GM21515 (cell line): ENCODE measurements at regions not wholly inside any gene's neighbourhood (a gene's known extent, or its start where the extent isn't known, plus 50 kb on each side); places are given as distances from the start of the nearest gene placed in this dataset.

Experiments
- ATAC-seq: cut with Tn5 transposase; IDR thresholded peaks from one replicate; pipeline ENCODE4 v1.9.1; 2021; ENCODE audit not compliant: unreplicated experiment

DNA sequence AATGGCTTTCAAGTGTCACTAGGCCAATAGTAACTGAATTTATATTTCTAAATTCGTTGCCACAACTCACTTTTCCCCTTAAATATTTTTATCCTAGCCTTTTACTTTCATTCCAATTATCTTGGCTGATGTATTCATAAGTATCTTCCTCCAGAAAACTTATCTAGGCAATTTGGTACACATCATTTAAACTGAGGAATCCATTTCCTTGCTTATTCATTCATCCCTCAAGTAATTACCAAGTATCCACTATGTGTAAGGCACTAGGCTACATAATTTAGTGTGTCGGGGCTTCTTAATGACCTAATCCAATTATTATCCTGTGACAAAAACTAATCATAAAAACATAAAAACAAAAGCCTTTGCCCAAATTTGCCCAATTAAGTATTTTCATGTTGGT, 258.3 kb upstream of the TCF21 start:
- ATAC-seq: no peak

DNA sequence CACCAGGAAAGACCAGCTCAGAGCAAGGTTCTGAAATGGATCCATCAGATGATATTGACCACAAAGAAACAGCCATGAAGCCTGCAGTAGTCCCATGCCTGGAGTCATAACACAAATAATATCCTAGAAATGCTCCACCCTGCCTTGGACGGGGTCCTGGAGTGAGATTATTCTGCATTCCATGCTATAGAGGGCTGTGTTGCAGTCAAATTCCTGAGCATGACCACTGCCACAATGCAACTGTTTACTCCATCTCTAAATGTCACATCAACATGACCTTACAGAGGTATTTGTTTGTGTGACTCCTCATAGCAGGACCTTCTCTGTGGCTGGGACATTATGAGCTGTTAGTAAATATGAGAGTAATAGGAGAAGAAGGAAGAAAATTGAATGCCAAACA, 257.5 kb upstream of the TCF21 start:
- ATAC-seq: no peak

DNA sequence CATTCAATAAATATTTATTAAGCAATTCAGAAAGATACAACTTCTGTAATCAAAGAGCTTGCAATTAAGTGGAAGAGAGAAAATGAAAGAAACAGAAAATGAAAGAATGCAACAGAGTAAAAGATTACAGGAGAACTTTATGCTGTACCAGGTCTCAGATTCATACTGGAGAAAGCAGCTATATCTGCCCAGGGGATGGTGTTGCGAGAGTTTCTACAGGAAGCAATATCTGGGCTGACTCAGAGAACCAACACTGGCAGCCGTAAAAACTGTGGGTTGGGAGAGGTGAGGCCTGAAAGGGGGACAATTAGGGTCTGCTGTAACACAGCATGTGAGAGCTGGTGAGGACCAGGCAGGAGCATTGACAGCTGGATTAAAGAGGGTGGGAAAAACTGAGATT, 256.7 kb upstream of the TCF21 start:
- no peak for ATAC-seq

DNA sequence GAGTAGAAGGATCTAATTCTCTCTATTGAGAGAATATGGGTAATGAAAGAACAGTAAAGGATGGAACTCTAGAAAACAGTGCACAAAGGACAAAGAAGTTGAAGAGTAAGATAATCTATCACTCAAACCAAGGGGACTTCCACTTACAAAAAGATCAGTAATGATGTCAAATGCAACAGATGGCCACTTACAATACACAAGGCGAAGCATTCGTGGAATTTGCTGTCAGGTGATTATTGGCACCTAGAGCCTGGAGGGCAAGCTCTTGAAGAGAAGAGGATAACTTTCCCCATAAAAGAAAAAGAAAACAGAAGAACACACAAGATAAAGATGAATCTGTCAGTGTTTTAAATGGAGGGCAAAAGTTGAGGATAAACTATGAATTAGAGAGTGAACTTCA, 256.0 kb upstream of the TCF21 start:
- ATAC-seq: no peak

- ATAC-seq: no peak
Observed at GRCh38 chr6:133634474-133634873, 254.4 kb upstream of the TCF21 start.

DNA sequence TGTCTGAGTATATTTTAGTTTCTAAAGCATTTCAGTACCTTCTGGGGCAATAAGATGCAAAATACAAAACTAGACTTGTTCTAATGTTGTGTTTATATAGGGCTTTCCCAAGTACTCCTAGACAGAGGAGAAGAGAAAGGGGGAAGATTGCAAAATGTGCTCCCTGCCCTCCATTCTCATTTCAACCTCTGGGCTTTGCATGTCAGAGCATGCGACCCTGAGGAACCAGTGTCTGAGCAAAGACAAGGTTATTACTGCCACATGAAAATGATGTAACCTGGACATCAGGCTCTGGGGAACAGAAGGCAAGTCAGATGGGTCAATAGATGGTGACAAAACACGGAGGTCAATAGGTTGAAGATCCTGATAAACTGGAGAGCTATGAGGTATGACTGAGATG, 253.5 kb upstream of the TCF21 start:
- ATAC-seq: no peak

DNA sequence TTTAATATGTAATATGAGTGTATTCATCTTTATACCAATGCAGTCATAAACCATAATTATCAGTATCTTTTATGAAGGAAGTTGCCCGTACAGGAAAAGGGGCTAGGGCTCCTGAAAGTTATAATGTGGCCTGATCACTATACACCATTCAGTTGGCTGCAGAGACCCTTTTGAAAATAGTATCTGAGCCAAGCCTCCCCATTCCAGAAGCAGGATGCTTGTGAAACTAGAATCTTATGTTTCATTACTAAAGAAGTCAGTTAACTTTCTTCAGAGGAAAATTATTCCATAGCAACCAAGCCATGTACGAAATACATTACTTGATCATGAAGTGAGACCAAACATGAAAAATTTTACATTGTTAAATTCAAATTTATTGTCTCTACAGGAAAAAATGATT, 251.5 kb upstream of the TCF21 start:
- ATAC-seq: no peak

GRCh38 chr6:133637874-133638273, 251.0 kb upstream of the TCF21 start:
- ATAC-seq: no peak

GRCh38 chr6:133641104-133641503, 247.8 kb upstream of the TCF21 start:
- ATAC-seq: no peak

DNA sequence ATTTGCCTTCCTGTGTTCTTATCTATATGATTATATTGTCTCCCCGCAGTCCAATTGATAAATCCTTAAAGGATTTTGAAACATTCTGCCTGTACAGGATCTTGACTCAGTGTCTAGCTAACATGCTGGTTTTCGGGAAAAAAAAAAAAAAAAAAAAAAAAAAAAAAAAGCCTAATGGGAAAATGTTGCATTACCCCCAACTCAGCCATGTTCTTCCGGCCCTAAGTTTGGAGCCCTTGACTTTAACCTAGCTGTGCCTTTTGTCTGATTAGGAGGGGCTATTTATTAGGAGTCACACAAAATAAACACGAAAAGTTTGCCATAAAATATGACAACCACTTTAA, 244.4 kb upstream of the TCF21 start:
- ATAC-seq: no peak

DNA sequence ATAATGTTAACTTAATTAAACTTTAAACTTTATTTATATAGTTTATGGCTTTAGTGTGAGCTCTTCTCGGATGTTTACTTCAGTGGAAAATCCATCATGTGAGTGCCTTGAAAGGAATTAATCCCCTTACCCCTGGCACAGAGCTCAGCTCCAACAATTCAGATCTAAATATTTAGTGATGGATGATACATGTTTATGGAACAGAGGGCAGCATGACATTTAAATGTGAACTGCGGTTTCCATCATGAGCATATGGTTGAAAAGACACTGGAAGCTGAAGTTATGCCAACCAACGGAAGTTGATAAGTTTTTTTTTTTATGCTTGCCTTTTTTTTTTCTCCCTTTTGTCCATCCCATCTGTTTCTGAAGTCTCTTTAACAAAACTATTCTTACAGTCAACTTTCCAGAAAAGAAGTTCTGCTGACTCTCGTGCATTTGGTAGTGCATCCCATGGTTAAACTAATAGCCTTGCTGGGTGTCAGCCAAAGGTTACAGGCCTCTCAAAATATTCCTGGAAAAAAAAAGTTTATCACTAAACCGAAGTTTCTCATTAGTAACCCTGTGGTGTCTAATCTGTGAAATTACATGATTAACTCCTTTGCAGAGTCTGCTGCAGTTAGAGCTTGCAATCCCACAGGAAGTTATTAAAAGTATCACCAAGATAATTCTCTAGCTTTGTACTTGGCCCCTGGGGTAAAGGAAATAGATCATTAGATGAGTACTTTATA, 243.9 kb upstream of the TCF21 start:
- ATAC-seq: no peak

DNA sequence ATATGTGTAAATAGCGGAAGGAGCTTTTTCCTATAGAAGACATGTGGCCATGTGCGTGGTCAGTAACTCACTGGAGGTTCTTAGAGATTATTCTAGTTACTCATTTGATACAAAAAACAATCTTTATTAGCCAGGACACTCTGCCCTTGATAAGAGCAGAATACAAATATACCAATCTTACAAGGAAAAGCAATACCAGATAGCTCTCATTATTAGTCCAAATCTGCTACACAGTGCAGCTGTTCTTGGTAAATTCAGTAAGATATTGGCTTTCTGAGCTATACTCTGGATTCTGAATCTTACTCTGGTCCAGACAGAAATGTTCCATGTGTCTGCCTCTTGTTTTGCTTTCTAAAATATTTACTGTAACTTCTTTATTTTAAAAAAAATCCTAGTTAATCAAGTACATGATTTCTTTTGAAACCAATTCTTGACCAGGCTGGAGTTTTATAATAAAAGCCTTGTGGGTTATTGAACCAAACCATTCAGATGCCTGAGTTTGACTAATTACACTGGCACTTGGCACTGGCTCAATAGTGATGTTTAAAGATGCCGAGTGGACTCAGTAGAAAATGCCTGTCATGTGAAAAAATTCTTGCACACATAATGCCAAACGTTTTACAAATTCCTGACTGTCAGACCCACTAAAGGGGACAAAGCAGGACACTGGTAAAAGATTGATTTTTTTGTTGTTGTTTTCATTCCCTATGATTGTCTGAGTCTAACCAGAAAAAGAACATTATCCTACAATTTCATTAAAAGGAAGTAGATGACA, 242.8 kb upstream of the TCF21 start:
- ATAC-seq: no peak

GRCh38 chr6:133648581-133648980, 240.3 kb upstream of the TCF21 start:
- ATAC-seq: no peak

DNA sequence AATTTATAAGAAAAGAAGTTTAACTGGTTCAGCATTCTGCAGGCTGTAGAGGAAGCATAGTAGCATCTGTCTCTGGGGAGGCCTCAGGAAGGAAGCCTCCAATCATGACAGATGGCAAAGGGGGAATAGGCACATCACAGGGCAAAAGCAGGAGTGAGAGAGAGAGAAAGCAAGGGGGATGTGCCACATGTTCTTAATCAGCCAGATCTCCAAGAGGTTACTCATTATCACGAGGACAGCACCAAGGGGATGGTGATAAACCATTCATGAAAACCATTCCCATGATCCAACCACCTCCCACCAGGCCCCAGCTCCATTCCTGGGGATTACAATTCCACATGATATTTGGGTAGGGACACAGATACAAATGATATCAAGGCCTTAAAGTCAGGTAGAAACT, 217.5 kb upstream of the TCF21 start:
- no peak for ATAC-seq

DNA sequence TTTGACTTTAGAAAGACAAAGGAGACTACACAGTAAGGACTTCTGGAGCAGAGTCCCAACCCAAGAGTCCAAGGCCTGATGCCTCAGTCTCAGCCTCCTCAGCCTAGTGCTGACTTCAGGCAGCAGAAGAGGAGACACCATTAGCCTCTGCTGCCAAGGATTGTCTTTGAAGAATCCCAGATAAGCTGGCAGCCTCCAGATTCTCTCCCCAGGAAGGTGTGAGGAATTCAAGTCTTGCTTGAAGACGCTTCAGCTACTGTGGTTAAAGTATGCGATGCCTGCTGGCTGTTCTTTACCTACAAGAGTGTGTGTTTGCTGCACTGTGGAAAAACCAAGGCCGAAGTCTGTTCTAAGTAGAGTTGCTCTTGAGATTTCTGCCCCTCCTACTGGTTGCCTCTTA, 215.9 kb upstream of the TCF21 start:
- no peak for ATAC-seq

- ATAC-seq: no peak
Observed at GRCh38 chr6:133674661-133675060, 214.3 kb upstream of the TCF21 start.

GRCh38 chr6:133680994-133681393, 207.9 kb upstream of the TCF21 start:
- no peak for ATAC-seq

- no peak for ATAC-seq
Observed at GRCh38 chr6:133681891-133682290, 207.0 kb upstream of the TCF21 start.

GRCh38 chr6:133682506-133683307, 206.2 kb upstream of the TCF21 start:
- ATAC-seq: no peak

- no peak for ATAC-seq
Observed at GRCh38 chr6:133683308-133683580, 205.7 kb upstream of the TCF21 start.

DNA sequence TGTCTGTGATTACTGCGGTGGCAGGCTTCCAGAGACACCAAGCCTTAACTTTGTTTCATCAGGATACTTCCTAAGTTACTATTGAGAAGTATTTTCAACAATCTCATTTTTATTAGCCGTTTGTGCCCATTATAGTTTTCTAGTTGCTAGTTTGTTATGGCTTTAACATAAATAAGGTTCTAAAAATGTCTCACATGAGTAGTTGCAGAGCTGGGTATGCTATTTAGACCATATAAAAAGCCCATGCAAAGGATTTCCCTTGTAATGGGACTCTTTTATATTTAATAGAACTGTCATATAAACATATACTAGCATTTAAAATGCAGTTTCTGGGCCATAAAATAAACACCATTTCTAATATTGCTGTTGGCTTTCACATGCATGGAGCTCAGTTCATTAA, 205.3 kb upstream of the TCF21 start:
- ATAC-seq: no peak
